Endothelial cell of hepatic sinusoid (primary cell): ENCODE measurements at regions not wholly inside any gene's neighbourhood (a gene's known extent, or its start where the extent isn't known, plus 50 kb on each side); places are given as distances from the start of the nearest gene placed in this dataset.

Experiments
- in situ Hi-C: cut with HindIII; loops from 2 replicates; pipeline ENCODE4 v1.10.0; 2017; ENCODE audit warnings: low sequenced_read_pairs

- in situ Hi-C loops, result no loop called here
Observed at GRCh38 chr9:73548201-73548600, 396.5 kb downstream of the ANXA1 start.

- in situ Hi-C loops, result no loop called here
Observed at GRCh38 chr9:73549991-73550390, 398.3 kb downstream of the ANXA1 start.

GRCh38 chr9:73553295-73553694 is 401.6 kb downstream of the ANXA1 start:
- in situ Hi-C loops, result no loop called here

- in situ Hi-C loops, result no loop called here
Observed at GRCh38 chr9:73558471-73558870, 406.8 kb downstream of the ANXA1 start.

- in situ Hi-C loops, result no loop called here
Observed at GRCh38 chr9:73565026-73565425, 413.4 kb downstream of the ANXA1 start.

- in situ Hi-C loops, result no loop called here
Observed at GRCh38 chr9:73565833-73566465, 414.3 kb downstream of the ANXA1 start.

- in situ Hi-C loops, result no loop called here
Observed at GRCh38 chr9:73566627-73567026, 415.0 kb downstream of the ANXA1 start.

- in situ Hi-C loops, result no loop called here
Observed at GRCh38 chr9:73573235-73573634, 421.6 kb downstream of the ANXA1 start.

- in situ Hi-C loops, result no loop called here
Observed at GRCh38 chr9:73575101-73576060, 423.7 kb downstream of the ANXA1 start.

GRCh38 chr9:73577848-73578247 is 426.2 kb downstream of the ANXA1 start:
- in situ Hi-C loops, result no loop called here

GRCh38 chr9:73579823-73580222 is 428.2 kb downstream of the ANXA1 start:
- in situ Hi-C loops, result no loop called here

- in situ Hi-C loops, result no loop called here
Observed at GRCh38 chr9:73583576-73583975, 431.9 kb downstream of the ANXA1 start.

- in situ Hi-C loops, result no loop called here
Observed at GRCh38 chr9:73595036-73595545, 443.4 kb downstream of the ANXA1 start.

- in situ Hi-C loops, result no loop called here
Observed at GRCh38 chr9:73596321-73596720, 444.7 kb downstream of the ANXA1 start.

GRCh38 chr9:73597039-73597438 is 445.4 kb downstream of the ANXA1 start:
- in situ Hi-C loops, result no loop called here

GRCh38 chr9:73597771-73598170 is 446.1 kb downstream of the ANXA1 start:
- in situ Hi-C loops, result no loop called here

- in situ Hi-C loops, result no loop called here
Observed at GRCh38 chr9:73609381-73609780, 457.7 kb downstream of the ANXA1 start.

GRCh38 chr9:73611032-73611431 is 459.4 kb downstream of the ANXA1 start:
- in situ Hi-C loops, result no loop called here

GRCh38 chr9:73613092-73613701 is 461.5 kb downstream of the ANXA1 start:
- in situ Hi-C loops, result no loop called here

GRCh38 chr9:73615557-73615956 is 463.9 kb downstream of the ANXA1 start:
- in situ Hi-C loops, result no loop called here

- in situ Hi-C loops, result no loop called here
Observed at GRCh38 chr9:73617586-73617985, 465.9 kb downstream of the ANXA1 start.

- in situ Hi-C loops, result no loop called here
Observed at GRCh38 chr9:73640971-73641370, 489.3 kb downstream of the ANXA1 start.
